CD14-positive monocyte (primary cell): ENCODE measurements at regions not wholly inside any gene's neighbourhood (a gene's known extent, or its start where the extent isn't known, plus 50 kb on each side); places are given as distances from the start of the nearest gene placed in this dataset.

ENCODE experiments used
- DNase-seq, 3 donors: peaks; one replicate each; pipeline ENCODE4 v3.0.0-alpha.2; 2011 to 2022
- H2AFZ ChIP-seq: 2 replicates; pipeline ENCODE4 v1.6.0; 2012; ENCODE audit warnings: mild to moderate bottlenecking, low read depth, low read length, inconsistent platforms; ENCODE audit not compliant: insufficient read depth, poor library complexity, severe bottlenecking
- H3K27ac ChIP-seq, 2 donors: 1 replicate in 1 of 2; 2 replicates in 1 of 2; pipeline ENCODE4 v1.5.1; 2012 to 2013; ENCODE audit warnings: low read length in 2 of 2, control low read depth in 1 of 2, inconsistent platforms in 1 of 2, low read depth in 1 of 2, mild to moderate bottlenecking in 1 of 2
- H3K27me3 ChIP-seq, 2 donors: one replicate each; pipeline versions ENCODE4 v1.6.0 to v1.6.1; 2011 to 2013; ENCODE audit warnings: low read length in 2 of 2; ENCODE audit not compliant: control insufficient read depth in 2 of 2, insufficient read depth in 2 of 2
- H3K36me3 ChIP-seq, 2 donors: replicated peaks in 1 of 2; 1 replicate in 1 of 2; 2 replicates in 1 of 2; pipeline versions ENCODE4 v1.5.1 to v1.6.1; 2012 to 2013; ENCODE audit warnings: low read length in 2 of 2, control low read depth in 1 of 2, inconsistent platforms in 1 of 2, mild to moderate bottlenecking in 1 of 2; ENCODE audit not compliant: insufficient read depth in 2 of 2, control insufficient read depth in 1 of 2
- H3K4me1 ChIP-seq, 2 donors: 1 replicate in 1 of 2; 2 replicates in 1 of 2; pipeline versions ENCODE4 v1.5.1 to v1.6.1; 2012 to 2013; ENCODE audit warnings: low read length in 2 of 2, control low read depth in 1 of 2, inconsistent platforms in 1 of 2, mild to moderate bottlenecking in 1 of 2, moderate library complexity in 1 of 2; ENCODE audit not compliant: insufficient read depth in 2 of 2, control insufficient read depth in 1 of 2
- H3K4me2 ChIP-seq: replicated peaks from 2 replicates; pipeline ENCODE3; 2012; ENCODE audit warnings: low read length, moderate library complexity, mild to moderate bottlenecking; ENCODE audit not compliant: poor library complexity, severe bottlenecking; ENCODE audit errors: extremely low read depth
- H3K4me3 ChIP-seq, 3 experiments: fragments of 200-600 bp in 1 of 3; sonication (generic) in 1 of 3; replicated peaks in 1 of 3; 1 replicate in 2 of 3; 2 replicates in 1 of 3; pipeline ENCODE4 v1.5.1; 2011 to 2013; ENCODE audit warnings: low read length in 3 of 3, mild to moderate bottlenecking in 3 of 3, control low read depth in 2 of 3, low read depth in 2 of 3, inconsistent platforms in 1 of 3, moderate library complexity in 1 of 3
- H3K79me2 ChIP-seq: 2 replicates; pipeline ENCODE4 v1.6.0; 2012; ENCODE audit warnings: mild to moderate bottlenecking, control low read depth, inconsistent platforms, low read length, moderate library complexity; ENCODE audit not compliant: insufficient read depth
- H3K9ac ChIP-seq: 2 replicates; pipeline ENCODE4 v1.6.0; 2017; ENCODE audit warnings: low read length, mild to moderate bottlenecking; ENCODE audit not compliant: insufficient read depth, poor library complexity, severe bottlenecking
- H3K9me3 ChIP-seq, 2 donors: replicated peaks in 1 of 2; 1 replicate in 1 of 2; 2 replicates in 1 of 2; pipeline versions ENCODE4 v1.5.1 to v1.6.1; 2012 to 2013; ENCODE audit warnings: low read length in 2 of 2, control low read depth in 1 of 2; ENCODE audit not compliant: control insufficient read depth in 1 of 2, insufficient read depth in 1 of 2
- H4K20me1 ChIP-seq: 2 replicates; pipeline ENCODE4 v1.6.0; 2012; ENCODE audit warnings: mild to moderate bottlenecking, low read length, control low read depth, moderate library complexity; ENCODE audit not compliant: insufficient read depth
- H3K27ac Mint-ChIP-seq, 7 donors: one replicate each; pipeline ENCODE4 v1.8.0; 2020; ENCODE audit warnings: mild to moderate bottlenecking in 7 of 7, mixed read lengths in 7 of 7, moderate library complexity in 6 of 7, inconsistent platforms in 2 of 7
- H3K27me3 Mint-ChIP-seq, 3 donors: one replicate each; pipeline ENCODE4 v1.8.0; 2021 to 2022; ENCODE audit warnings: low read depth in 3 of 3, mild to moderate bottlenecking in 3 of 3, mixed read lengths in 3 of 3, moderate library complexity in 3 of 3, inconsistent platforms in 1 of 3
- H3K36me3 Mint-ChIP-seq, 2 donors: one replicate each; pipeline ENCODE4 v1.8.0; 2020; ENCODE audit warnings: mixed read lengths in 2 of 2, inconsistent platforms in 1 of 2, mild to moderate bottlenecking in 1 of 2
- H3K4me1 Mint-ChIP-seq: one replicate; pipeline ENCODE4 v1.8.0; 2020; ENCODE audit warnings: mild to moderate bottlenecking, mixed read lengths
- H3K4me3 Mint-ChIP-seq, 2 donors: one replicate each; pipeline ENCODE4 v1.8.0; 2020; ENCODE audit warnings: mild to moderate bottlenecking in 2 of 2, mixed read lengths in 2 of 2, moderate library complexity in 1 of 2
- H3K9me3 Mint-ChIP-seq, 7 donors: one replicate each; pipeline ENCODE4 v1.8.0; 2020 to 2022; ENCODE audit warnings: mixed read lengths in 7 of 7, mild to moderate bottlenecking in 6 of 7, moderate library complexity in 6 of 7, inconsistent platforms in 2 of 7
- WGBS: methylation state at CpG from one replicate; pipeline ENCODE4 v1.1.5; 2013; ENCODE audit warnings: missing lambda C conversion rate; ENCODE audit not compliant: insufficient coverage; 5-methylcytosine and 5-hydroxymethylcytosine counted together
- intact Hi-C, 2 donors: fragments of 100-400 bp; cut with micrococcal nuclease; formaldehyde crosslinking; loops; one replicate each; pipeline versions ENCODE4 v1.15.0 to v1.15.1; 2023
- TF ChIP-seq, protein P1 (sequence below): fragments of 200-600 bp; IDR thresholded peaks from one replicate; pipeline ENCODE4 v1.8.0; 2022; ENCODE audit warnings: antibody characterized with exemption, mild to moderate bottlenecking

- no peak overlapping the region for H2AFZ ChIP-seq
- Mint-ChIP-seq H3K27me3 (no peaks in the 10 kb centered on the region), H3K4me3 (no peak overlapping the region), H3K4me1 (no peaks in the 10 kb centered on the region), H3K36me3 (no peaks in the 10 kb centered on the region), H3K27ac (no peak overlapping the region), H3K9me3 (peaks cover 0 to 16% (median 4%) of the 10 kb centered on the region in 7 donors)
- H4K20me1 ChIP-seq, result no peaks in the 10 kb centered on the region
- H3K4me3 ChIP-seq, result no peak overlapping the region
- no peak overlapping the region for H3K4me2 ChIP-seq
- H3K9me3 ChIP-seq, result no peaks in the 10 kb centered on the region
- no peaks in the 10 kb centered on the region for H3K79me2 ChIP-seq
- H3K27me3 ChIP-seq, result no peaks in the 10 kb centered on the region
- intact Hi-C loops, result no loop called here
- H3K9ac ChIP-seq, result no peak overlapping the region
- no peaks in the 10 kb centered on the region for H3K4me1 ChIP-seq
- no peak for DNase-seq
- no peak overlapping the region for H3K27ac ChIP-seq
- no peaks in the 10 kb centered on the region for H3K36me3 ChIP-seq
- TF ChIP-seq, protein P1, sequence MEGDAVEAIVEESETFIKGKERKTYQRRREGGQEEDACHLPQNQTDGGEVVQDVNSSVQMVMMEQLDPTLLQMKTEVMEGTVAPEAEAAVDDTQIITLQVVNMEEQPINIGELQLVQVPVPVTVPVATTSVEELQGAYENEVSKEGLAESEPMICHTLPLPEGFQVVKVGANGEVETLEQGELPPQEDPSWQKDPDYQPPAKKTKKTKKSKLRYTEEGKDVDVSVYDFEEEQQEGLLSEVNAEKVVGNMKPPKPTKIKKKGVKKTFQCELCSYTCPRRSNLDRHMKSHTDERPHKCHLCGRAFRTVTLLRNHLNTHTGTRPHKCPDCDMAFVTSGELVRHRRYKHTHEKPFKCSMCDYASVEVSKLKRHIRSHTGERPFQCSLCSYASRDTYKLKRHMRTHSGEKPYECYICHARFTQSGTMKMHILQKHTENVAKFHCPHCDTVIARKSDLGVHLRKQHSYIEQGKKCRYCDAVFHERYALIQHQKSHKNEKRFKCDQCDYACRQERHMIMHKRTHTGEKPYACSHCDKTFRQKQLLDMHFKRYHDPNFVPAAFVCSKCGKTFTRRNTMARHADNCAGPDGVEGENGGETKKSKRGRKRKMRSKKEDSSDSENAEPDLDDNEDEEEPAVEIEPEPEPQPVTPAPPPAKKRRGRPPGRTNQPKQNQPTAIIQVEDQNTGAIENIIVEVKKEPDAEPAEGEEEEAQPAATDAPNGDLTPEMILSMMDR, result no peak
Observed at GRCh38 chr1:214718724-214719123, 115.7 kb downstream of the CENPF start.

- Histone ChIP-seq H3K4me2 (no peak overlapping the region), H3K27me3 (no peaks in the 10 kb centered on the region), H3K9me3 (no peaks in the 10 kb centered on the region), H3K4me3 (no peak overlapping the region), H3K4me1 (no peaks in the 10 kb centered on the region), H3K27ac (no peak overlapping the region), H3K9ac (no peak overlapping the region), H3K36me3 (no peaks in the 10 kb centered on the region), H3K79me2 (no peaks in the 10 kb centered on the region), H4K20me1 (no peaks in the 10 kb centered on the region), H2AFZ (no peak overlapping the region)
- Mint-ChIP-seq H3K4me1 (no peaks in the 10 kb centered on the region), H3K27ac (no peak overlapping the region), H3K9me3 (peaks cover 0 to 19% (median 3%) of the 10 kb centered on the region in 7 donors), H3K4me3 (no peak overlapping the region), H3K27me3 (no peaks in the 10 kb centered on the region), H3K36me3 (no peaks in the 10 kb centered on the region)
- WGBS, result 100% methylated on average over 2 of the region's 4 CpGs
- intact Hi-C loops, result no loop called here
- DNase-seq, result no peak
- TF ChIP-seq, protein P1, result no peak
Observed at GRCh38 chr1:214719207-214719606, 116.2 kb downstream of the CENPF start.
